HCT116 (cell line): ENCODE measurements at regions not wholly inside any gene's neighbourhood (a gene's known extent, or its start where the extent isn't known, plus 50 kb on each side); places are given as distances from the start of the nearest gene placed in this dataset.

Source experiments
- ATAC-seq: fragments of 200-7000 bp; cut with Tn5 transposase; 2 replicates; pipeline ENCODE4 v1.9.1; 2020; ENCODE audit warnings: mild to moderate bottlenecking, moderate library complexity
- BruUV-seq: library from RNA; stranded (reverse); fragments of 400-500 nt; replicated peaks from 2 replicates; lab custom pipeline; 2021; lab: Mats Ljungman, UMichigan
- CTCF ChIA-PET: fragments of 300-600 bp; sonication (Branson Sonifier 250); formaldehyde crosslinking; loops from one replicate; lab custom pipeline; 2021; ENCODE audit warnings: antibody characterized with exemption; lab: Charles Lee
- POLR2A ChIA-PET: fragments of 300-600, 350-600 bp; sonication (Branson Sonifier 250); formaldehyde crosslinking; loops from one replicate; lab custom pipeline; 2021; ENCODE audit warnings: antibody characterized with exemption; lab: Charles Lee
- RAD21 ChIA-PET, 2 experiments: fragments of 300-600 bp; sonication (Branson Sonifier 250); formaldehyde crosslinking; loops; one replicate each; lab custom pipeline; 2023; ENCODE audit warnings: low total read pairs in 2 of 2; ENCODE audit not compliant: uncharacterized antibody in 2 of 2, unreplicated experiment in 2 of 2, low non-redundant PET in 1 of 2; lab: Charles Lee
- DNase-seq: peaks from one replicate; pipeline ENCODE4 v3.0.0-alpha.2; 2010; ENCODE audit warnings: low read depth, low spot score
- H2AFZ ChIP-seq: fragments of 200-600 bp; shearing (Covaris generic), sonication (generic); 2 replicates; pipeline ENCODE4 v1.6.1; 2017; ENCODE audit warnings: low read depth, mixed run types, mixed read lengths, antibody characterized with exemption, low read length; ENCODE audit not compliant: poor library complexity, severe bottlenecking
- H3K27ac ChIP-seq: 2 replicates; pipeline ENCODE4 v1.5.1; 2012; ENCODE audit warnings: low read depth, low read length
- H3K27me3 ChIP-seq: fragments of 200-600 bp; sonication (generic); 2 replicates; pipeline ENCODE4 v1.6.1; 2016; ENCODE audit warnings: mixed run types, low read length, mixed read lengths; ENCODE audit not compliant: insufficient read depth
- H3K36me3 ChIP-seq, 2 experiments: fragments of 200-500 bp in 1 of 2; fragments of 200-600 bp in 1 of 2; sonication (Bioruptor generic) in 1 of 2; sonication (generic) in 1 of 2; 2 replicates each; pipeline versions ENCODE4 v1.5.1 to v1.6.1; 2014 to 2016; ENCODE audit warnings: low read length in 2 of 2, inconsistent platforms in 1 of 2, mixed read lengths in 1 of 2, mixed run types in 1 of 2; ENCODE audit not compliant: insufficient read depth in 2 of 2, control insufficient read depth in 1 of 2
- H3K4me1 ChIP-seq, 2 experiments: fragments of 200-600 bp in 1 of 2; sonication (generic) in 1 of 2; 2 replicates each; pipeline versions ENCODE4 v1.5.1 to v1.6.1; 2012 to 2017; ENCODE audit warnings: low read length in 2 of 2, inconsistent platforms in 1 of 2, mild to moderate bottlenecking in 1 of 2, mixed read lengths in 1 of 2, mixed run types in 1 of 2, moderate library complexity in 1 of 2; ENCODE audit not compliant: insufficient read depth in 2 of 2, control insufficient read depth in 1 of 2
- H3K4me2 ChIP-seq: fragments of 200-600 bp; sonication (generic); 2 replicates; pipeline ENCODE4 v1.6.1; 2017; ENCODE audit warnings: mixed run types, low read length, mixed read lengths
- H3K4me3 ChIP-seq, 2 experiments: fragments of 200-600 bp in 1 of 2; sonication (generic) in 1 of 2; replicated peaks in 1 of 2; 2 replicates each; pipeline ENCODE4 v1.5.1; 2011 to 2016; ENCODE audit warnings: low read length in 2 of 2, control low read depth in 1 of 2, low read depth in 1 of 2, mild to moderate bottlenecking in 1 of 2, mixed read lengths in 1 of 2, mixed run types in 1 of 2
- H3K79me2 ChIP-seq: fragments of 200-600 bp; sonication (generic); 2 replicates; pipeline ENCODE4 v1.6.1; 2017; ENCODE audit warnings: mild to moderate bottlenecking, mixed run types, low read length, moderate library complexity, mixed read lengths; ENCODE audit not compliant: insufficient read depth
- H3K9ac ChIP-seq: fragments of 200-600 bp; sonication (generic); 2 replicates; pipeline ENCODE4 v1.6.1; 2016; ENCODE audit warnings: low read length, mixed read lengths
- H3K9me2 ChIP-seq: fragments of 200-600 bp; sonication (generic), shearing (Covaris generic); 2 replicates; pipeline ENCODE4 v1.6.1; 2017; ENCODE audit warnings: mixed run types, mild to moderate bottlenecking, moderate library complexity; ENCODE audit not compliant: insufficient read depth
- H3K9me3 ChIP-seq, 2 experiments: fragments of 200-500 bp in 1 of 2; fragments of 200-600 bp in 1 of 2; sonication (Bioruptor generic) in 1 of 2; sonication (generic) in 1 of 2; 2 replicates each; pipeline ENCODE4 v1.6.1; 2014 to 2017; ENCODE audit warnings: low read length in 2 of 2, mixed read lengths in 2 of 2, inconsistent platforms in 1 of 2, low read depth in 1 of 2, mild to moderate bottlenecking in 1 of 2, mixed run types in 1 of 2, moderate library complexity in 1 of 2; ENCODE audit not compliant: control insufficient read depth in 1 of 2, insufficient read depth in 1 of 2
- H4K20me1 ChIP-seq: fragments of 200-600 bp; sonication (generic), shearing (Covaris generic); 2 replicates; pipeline ENCODE4 v1.6.1; 2017; ENCODE audit warnings: mixed run types, mild to moderate bottlenecking, moderate library complexity; ENCODE audit not compliant: insufficient read depth
- CBX3 ChIP-seq: IDR thresholded peaks from 2 replicates; pipeline ENCODE4 v1.6.1; 2012; ENCODE audit warnings: low read depth
- CEBPB ChIP-seq: IDR thresholded peaks from 2 replicates; pipeline ENCODE4 v1.6.1; 2012; ENCODE audit warnings: low read depth
- ELF1 ChIP-seq: IDR thresholded peaks from 2 replicates; pipeline ENCODE4 v1.6.1; 2012; ENCODE audit warnings: low read depth, borderline replicate concordance
- EZH2 ChIP-seq: fragments of 200-600 bp; sonication (generic); IDR thresholded peaks from 2 replicates; pipeline ENCODE4 v1.6.1; 2017; ENCODE audit warnings: antibody characterized with exemption, mixed run types
- FOSL1 ChIP-seq: IDR thresholded peaks from 2 replicates; pipeline ENCODE4 v1.6.1; 2012; ENCODE audit warnings: low read depth
- JUND ChIP-seq: IDR thresholded peaks from 2 replicates; pipeline ENCODE4 v1.6.1; 2012
- POLR2A ChIP-seq: IDR thresholded peaks from 2 replicates; pipeline ENCODE4 v1.7.0; 2011; ENCODE audit warnings: borderline replicate concordance; ENCODE audit not compliant: insufficient read depth, insufficient read length; ENCODE audit errors: extremely low read depth
- POLR2AphosphoS5 ChIP-seq: IDR thresholded peaks from 2 replicates; pipeline ENCODE4 v1.6.1; 2011; ENCODE audit warnings: mild to moderate bottlenecking, low read depth, low read length, moderate library complexity
- RAD21 ChIP-seq: IDR thresholded peaks from 2 replicates; pipeline ENCODE4 v1.6.1; 2012; ENCODE audit warnings: low read depth, mild to moderate bottlenecking
- SIN3A ChIP-seq: IDR thresholded peaks from 2 replicates; pipeline ENCODE4 v1.6.1; 2012; ENCODE audit warnings: low read depth
- SRF ChIP-seq: IDR thresholded peaks from 2 replicates; pipeline ENCODE4 v1.6.1; 2012; ENCODE audit warnings: low read depth
- YY1 ChIP-seq: IDR thresholded peaks from 2 replicates; pipeline ENCODE4 v1.6.1; 2011; ENCODE audit warnings: low read length, low read depth, moderate library complexity, mild to moderate bottlenecking; ENCODE audit not compliant: insufficient replicate concordance; ENCODE audit errors: extremely low read depth
- ZNF274 ChIP-seq: fragments of 200-500 bp; sonication (Bioruptor generic); IDR thresholded peaks from 2 replicates; pipeline ENCODE4 v1.6.1; 2014; ENCODE audit warnings: mild to moderate bottlenecking, low read depth, low read length, inconsistent platforms
- intact Hi-C: fragments of 100-400 bp; cut with micrococcal nuclease; formaldehyde crosslinking; loops from 2 replicates; pipeline ENCODE4 v1.10.0; 2022

DNA sequence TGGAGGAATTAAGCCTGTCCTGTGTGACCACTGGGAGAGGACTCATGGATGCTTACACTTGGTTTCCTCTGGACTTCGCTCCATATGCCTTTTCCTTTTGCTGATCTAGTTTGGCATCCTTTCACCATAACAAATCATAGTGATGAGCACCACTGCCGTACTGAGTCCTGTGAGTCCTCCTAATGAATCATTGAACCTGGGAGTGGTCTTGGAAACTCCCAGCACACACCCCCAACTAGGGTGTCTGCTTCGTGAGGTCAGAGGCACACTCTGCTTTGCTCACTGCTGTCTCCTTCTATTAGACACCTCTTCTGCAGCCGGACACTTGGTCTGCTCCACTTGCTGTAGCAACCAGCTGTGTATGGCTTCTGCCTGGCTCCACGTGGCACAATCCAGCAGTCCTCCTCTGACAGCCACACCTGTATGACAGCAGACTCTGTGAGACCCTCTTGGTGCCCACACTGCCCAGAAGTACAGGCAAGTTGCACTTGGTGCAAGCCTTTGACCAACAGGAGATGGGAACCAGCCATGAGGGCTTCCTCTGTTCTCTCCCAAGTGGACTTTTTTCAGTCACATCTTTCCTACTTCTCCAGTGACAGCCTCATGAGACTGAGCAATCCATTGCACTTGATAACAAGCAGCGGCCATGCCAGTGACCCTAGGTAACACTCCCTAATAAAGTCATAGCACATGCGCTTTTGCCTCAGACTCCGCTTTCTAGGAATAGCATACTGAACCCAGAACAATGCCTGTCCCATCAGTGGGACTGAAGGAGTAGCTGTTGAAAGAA is 65.0 kb upstream of the HMGXB4 start:
- H3K27ac ChIP-seq, result no peak overlapping the region
- H2AFZ ChIP-seq, result no peak overlapping the region
- ChIA-PET POLR2A (no interaction called here), CTCF (no interaction called here), RAD21 (no interaction called here)
- no peak for ATAC-seq
- no peak for DNase-seq
- no peak overlapping the region for H3K4me3 ChIP-seq
- no peaks in the 10 kb centered on the region for H3K27me3 ChIP-seq
- intact Hi-C loops, result no loop called here
- H3K36me3 ChIP-seq, result peaks cover 0 to 17% of the 10 kb centered on the region in 2 experiments; a peak in 1 of 4 replicates
- no peaks in the 10 kb centered on the region for H3K79me2 ChIP-seq
- no peaks in the 10 kb centered on the region for H4K20me1 ChIP-seq
- BruUV-seq, result no TSS peak
- H3K4me1 ChIP-seq, result peaks cover 5 to 11% of the 10 kb centered on the region in 2 experiments; a peak in 3 of 4 replicates
- no peaks in the 10 kb centered on the region; a peak in 1 of 4 replicates for H3K9me3 ChIP-seq
- H3K9ac ChIP-seq, result no peak overlapping the region
- TF ChIP-seq CEBPB (no peak), CBX3 (no peak), SIN3A (no peak), RAD21 (no peak), YY1 (no peak), ZNF274 (no peak), ELF1 (no peak), POLR2AphosphoS5 (no peak), POLR2A (no peak), SRF (no peak), EZH2 (no peak), FOSL1 (no peak), JUND (no peak)
- no peaks in the 10 kb centered on the region for H3K9me2 ChIP-seq
- H3K4me2 ChIP-seq, result no peak overlapping the region
